Ovary (tissue), 3 donors: ENCODE measurements at regions not wholly inside any gene's neighbourhood (a gene's known extent, or its start where the extent isn't known, plus 50 kb on each side); places are given as distances from the start of the nearest gene placed in this dataset.
"Not testable (repeated sequence)": the region's sequence is repeated elsewhere in the genome, so short reads cannot be mapped to it uniquely, and the experiment has no call there.

Source experiments
- EP300 ChIP-seq: sonication (generic); formaldehyde crosslinking; IDR thresholded peaks from one replicate; pipeline ENCODE4 v1.6.1; 2017; ENCODE audit warnings: antibody characterized with exemption
- POLR2A ChIP-seq: fragments of 450-650 bp; IDR thresholded peaks from one replicate; pipeline ENCODE4 v1.6.1; 2017; ENCODE audit warnings: antibody characterized with exemption, mild to moderate bottlenecking, moderate library complexity
- TF ChIP-seq, protein P1 (sequence below), 3 donors: fragments of 450-650 bp in 2 of 3; fragments of 200-600 bp in 1 of 3; IDR thresholded peaks; one replicate each; pipeline versions ENCODE4 v1.5.1 to v1.8.0; 2016 to 2022; ENCODE audit warnings: antibody characterized with exemption in 3 of 3, mild to moderate bottlenecking in 1 of 3
- donor health status: DM: no; HTN: no; CAD: no.

DNA sequence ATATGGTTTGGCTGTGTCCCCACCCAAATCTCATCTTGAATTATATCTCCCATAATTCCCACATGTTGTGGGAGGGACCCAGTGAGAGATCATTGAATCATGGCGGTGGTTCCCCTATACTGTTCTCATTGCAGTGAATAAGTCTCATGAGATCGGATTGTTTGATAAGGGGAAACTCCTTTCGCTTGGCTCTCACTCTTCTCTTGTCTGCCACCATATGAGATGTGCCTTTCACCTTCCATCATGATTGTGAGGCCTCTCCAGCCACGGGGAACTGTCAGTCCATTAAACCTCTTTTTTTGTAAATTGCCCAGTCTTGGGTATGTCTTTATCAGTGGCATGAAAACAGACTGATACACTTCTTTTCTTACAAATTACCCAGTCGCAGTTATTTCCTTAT lies 417.6 kb upstream of the RUNX1 start:
- TF ChIP-seq, protein P1, sequence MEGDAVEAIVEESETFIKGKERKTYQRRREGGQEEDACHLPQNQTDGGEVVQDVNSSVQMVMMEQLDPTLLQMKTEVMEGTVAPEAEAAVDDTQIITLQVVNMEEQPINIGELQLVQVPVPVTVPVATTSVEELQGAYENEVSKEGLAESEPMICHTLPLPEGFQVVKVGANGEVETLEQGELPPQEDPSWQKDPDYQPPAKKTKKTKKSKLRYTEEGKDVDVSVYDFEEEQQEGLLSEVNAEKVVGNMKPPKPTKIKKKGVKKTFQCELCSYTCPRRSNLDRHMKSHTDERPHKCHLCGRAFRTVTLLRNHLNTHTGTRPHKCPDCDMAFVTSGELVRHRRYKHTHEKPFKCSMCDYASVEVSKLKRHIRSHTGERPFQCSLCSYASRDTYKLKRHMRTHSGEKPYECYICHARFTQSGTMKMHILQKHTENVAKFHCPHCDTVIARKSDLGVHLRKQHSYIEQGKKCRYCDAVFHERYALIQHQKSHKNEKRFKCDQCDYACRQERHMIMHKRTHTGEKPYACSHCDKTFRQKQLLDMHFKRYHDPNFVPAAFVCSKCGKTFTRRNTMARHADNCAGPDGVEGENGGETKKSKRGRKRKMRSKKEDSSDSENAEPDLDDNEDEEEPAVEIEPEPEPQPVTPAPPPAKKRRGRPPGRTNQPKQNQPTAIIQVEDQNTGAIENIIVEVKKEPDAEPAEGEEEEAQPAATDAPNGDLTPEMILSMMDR (IDR thresholded peaks at IDR 0.05), result not testable (repeated sequence)
- TF ChIP-seq POLR2A, EP300: not testable (repeated sequence)
